HG03175 (cell line): ENCODE measurements at regions not wholly inside any gene's neighbourhood (a gene's known extent, or its start where the extent isn't known, plus 50 kb on each side); places are given as distances from the start of the nearest gene placed in this dataset.

ENCODE experiments used
- ATAC-seq: cut with Tn5 transposase; IDR thresholded peaks from one replicate; pipeline ENCODE4 v1.9.1; 2021; ENCODE audit warnings: mild to moderate bottlenecking, moderate library complexity; ENCODE audit not compliant: unreplicated experiment

DNA sequence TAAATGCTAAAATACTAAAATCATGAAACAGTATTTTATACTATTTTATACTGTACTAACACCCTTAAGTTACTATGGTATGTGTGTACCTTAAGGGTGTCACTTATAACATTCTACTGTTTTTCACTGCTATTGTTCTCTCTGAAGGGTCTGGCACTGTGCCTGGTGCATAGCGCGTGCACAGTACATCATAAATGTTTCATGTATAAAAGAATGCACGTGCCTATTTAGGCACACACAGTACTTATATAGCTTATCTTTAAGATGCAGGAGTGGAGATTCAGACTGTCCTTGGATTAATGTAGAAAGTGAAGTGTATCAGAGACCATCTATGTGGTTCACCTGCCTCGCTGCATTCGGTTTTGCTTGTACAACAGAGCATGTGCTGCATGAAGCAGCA, 64.0 kb upstream of the SGK1 start:
- no peak for ATAC-seq

DNA sequence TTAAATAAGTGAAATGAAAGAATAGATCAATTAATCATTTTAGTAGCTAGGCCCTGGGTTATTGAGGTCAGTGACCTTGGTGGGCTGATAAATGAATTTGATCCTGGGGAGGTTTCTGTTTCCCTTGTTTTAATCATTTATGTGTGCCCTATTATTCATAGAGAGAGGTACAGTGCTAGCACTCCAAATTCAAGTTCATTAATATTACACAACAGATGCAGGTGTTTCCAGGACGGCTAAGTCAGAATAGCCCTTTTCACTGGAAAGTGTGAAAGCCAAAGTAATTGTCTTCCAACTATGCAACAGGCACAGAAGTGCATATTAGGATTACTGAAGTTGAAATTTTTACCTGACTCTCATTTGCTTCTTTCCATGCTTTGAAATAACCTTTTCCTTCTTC, 61.7 kb upstream of the SGK1 start:
- no peak for ATAC-seq

DNA sequence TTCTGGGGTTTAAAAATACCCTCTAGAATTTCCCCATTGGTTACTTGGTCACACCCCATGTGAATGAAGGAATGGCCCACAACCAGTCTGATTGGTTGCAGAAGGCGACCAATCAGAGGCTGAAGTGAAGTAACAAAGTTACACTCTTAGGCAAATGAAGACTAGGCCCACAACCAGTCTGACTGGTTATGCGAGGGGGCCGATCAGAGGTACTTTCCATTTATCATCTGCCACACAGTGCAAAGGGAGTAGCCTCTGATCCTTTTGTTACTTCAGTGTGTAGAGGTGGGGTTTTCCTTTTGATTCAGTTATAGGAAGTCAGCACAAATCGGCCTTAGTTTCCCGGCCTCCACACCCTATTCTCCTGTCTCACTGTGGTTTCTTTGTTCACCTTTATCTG, 61.2 kb upstream of the SGK1 start:
- peak; percentile 87 for ATAC-seq

DNA sequence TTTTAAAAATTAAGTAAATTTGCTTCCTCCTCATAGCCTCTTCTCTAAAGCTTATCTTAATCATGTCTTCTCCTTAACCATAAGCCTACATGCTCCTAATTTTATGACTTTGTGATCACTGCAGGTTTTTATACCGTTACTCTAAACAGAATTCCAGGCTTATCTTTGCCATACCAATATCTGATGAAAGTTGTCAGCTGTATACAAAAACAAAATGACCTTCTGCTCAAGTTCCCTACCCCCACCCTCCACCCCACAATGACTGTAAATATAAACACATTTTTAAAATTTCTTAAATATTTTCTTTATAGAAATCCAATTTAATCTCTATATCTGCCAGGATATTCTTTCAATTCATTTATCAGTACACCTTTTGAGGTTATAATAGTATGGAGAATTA, 60.5 kb upstream of the SGK1 start:
- ATAC-seq = no peak

DNA sequence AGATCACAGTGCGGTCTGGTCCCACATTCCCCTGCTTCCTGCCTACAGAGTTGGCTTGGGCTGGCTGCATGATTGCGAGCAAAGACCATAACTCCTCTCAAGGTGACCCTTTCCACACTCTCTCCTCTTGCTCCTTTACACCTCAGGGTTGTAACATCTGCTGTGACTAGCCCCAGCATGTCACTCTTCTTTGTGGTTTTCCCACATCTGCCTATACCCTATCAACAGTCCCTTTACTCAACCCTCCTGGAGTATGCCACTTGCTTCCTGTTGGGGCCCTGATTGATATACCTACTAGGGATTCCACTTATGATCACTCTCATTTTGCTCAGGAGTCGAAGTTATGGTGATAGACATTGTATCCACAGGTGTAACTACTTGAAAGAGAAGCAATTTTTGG, 58.9 kb upstream of the SGK1 start:
- no peak for ATAC-seq

DNA sequence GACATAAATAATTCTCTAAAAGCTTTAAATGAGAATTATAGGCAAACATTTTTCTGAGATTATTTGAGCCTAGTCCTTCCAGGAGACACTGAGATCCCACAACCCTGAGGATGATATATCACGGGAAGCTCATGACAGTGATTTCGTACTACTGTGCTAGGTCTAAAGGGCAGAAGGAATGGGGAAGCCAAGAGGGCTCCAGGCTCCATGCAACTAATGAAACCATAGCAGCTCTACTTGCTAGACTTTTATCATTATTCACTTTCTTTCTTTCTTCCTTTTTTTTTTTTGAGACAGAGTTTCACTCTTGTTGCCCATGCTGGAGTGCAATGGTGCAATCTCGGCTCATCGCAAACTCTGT, 57.3 kb upstream of the SGK1 start:
- no peak for ATAC-seq

DNA sequence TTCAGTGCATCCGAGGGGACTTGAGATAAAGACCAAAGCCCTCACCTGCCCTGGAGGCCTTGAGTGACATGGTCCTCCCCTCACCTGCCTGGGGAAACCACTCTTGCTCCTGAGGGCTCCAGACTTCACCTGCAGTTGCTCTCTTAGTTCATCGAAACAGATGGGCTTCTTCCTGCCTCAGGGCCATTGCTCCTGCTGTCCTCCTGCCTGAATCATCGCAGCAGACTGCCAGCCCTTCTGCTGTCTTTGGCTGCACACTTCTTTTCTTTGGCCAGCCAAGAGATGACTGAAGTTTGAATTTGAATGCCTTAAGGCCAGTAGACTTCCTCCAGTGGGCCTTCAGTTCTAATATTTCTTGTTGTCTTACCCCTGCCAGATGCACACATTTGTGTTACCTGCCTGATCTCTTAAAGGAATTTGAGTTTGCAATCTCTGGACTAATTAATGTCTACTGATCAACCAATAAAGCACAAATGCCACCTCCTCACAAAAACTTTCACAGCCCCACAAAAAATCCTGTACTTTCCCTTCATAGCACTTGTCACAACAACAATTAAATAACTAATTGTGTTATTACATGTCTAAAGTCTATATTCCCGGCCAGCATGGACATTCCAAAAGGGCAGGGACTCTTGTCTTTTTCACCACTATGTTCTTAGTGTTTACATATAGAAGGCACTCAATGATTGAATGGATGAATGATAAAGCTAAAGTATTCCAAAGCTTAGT, 56.7 kb upstream of the SGK1 start:
- no peak for ATAC-seq

DNA sequence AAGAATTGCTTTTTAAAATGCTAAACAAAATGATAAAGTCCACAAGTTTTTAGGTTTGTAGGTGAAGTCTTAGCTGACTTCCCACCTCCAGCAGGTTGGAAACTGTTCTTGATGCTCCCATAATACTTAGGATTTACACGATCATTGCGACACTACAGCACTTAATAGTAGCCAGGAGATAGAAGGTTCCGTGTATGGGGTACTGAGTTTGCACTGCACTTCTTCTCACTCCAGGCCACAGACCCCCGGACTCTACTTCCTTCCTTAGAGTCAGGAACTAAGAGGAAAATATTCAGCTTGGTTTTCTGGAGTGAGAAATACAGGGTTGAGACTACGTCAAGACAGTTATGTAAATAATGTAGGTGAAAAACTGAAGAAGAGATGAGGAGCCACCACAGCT, 56.1 kb upstream of the SGK1 start:
- no peak for ATAC-seq

DNA sequence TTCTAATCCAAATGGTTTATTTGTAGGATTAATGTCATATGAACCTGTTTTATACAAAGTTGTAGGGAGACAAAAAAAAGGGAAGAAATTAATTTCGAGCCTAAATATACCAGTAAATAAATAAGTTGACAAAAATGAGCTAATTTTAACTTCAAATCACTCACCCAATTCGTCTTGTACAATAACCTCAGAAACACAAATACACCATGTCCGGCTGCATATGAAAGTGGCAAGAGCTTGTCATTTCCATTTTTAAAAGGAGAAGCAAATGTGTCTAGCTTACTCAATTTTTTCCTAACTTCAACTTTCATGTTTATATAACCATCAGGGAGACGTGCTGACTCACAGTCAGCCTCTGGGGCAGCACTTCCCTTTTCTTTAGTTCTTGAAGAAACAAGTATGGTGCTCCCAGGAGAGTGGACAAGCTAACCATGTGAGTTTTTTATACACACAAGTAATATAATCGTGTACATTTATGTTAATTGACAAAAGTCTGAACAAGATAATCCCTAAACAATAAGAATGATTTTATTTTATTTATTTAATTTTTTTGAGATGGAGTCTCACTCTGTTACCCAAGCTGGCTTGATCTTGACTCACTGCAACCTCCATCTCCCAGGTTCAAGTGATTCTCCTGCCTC, 55.5 kb upstream of the SGK1 start:
- peak; percentile 87 for ATAC-seq

DNA sequence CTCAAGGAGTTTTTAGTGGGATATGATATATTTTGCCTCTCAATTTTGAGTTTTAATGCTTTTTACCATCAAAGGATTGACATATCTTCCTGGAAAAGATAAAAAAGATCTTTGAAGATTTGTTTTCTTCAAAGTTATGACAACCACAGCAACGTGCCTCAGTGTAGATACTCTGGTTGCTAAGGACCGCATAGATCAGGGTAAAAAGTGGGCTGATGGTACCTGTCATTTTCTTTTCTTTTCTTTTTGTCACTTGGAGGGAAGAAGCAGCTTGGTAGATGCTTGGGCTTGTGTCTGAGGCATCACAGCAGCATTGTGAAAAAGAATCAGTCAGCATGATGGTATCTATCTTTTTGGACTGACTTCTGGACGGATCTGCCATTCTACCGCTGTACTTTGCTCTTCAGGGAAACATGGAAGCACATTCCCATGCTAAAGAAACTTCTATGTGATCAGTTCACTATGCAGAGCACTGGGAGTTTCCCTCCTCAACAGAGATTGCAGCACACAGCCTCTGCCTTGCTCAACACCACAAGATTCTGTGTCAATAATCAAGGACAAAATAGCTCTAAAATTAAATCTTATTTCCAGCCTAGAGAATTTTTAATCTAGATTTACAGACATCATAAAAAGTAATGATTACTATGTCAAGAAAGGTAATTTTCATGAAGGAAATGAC, 54.8 kb upstream of the SGK1 start:
- ATAC-seq = no peak

DNA sequence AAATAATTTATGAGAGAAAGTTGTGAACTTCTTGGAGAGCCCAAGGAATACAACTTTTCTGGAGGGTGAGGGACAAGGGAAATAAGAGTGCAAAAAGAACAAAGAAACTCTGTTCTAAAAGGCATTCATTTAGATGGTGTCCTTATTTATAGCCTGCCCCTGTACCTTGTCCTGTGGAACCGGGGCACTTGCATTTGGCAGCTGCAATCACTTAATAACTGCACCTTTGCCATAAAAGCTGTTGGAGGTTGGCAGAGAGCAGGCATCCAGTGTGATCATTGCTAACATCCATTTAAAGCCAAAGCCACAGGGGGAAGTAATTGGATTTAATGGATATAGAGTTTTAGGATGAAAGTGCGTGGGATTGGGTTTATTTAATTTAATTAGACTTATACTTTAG, 50.8 kb upstream of the SGK1 start:
- no peak for ATAC-seq
